ENCODE measurements at regions not wholly inside any gene's neighbourhood (a gene's known extent, or its start where the extent isn't known, plus 50 kb on each side); places are given as distances from the start of the nearest gene placed in this dataset.

DNA sequence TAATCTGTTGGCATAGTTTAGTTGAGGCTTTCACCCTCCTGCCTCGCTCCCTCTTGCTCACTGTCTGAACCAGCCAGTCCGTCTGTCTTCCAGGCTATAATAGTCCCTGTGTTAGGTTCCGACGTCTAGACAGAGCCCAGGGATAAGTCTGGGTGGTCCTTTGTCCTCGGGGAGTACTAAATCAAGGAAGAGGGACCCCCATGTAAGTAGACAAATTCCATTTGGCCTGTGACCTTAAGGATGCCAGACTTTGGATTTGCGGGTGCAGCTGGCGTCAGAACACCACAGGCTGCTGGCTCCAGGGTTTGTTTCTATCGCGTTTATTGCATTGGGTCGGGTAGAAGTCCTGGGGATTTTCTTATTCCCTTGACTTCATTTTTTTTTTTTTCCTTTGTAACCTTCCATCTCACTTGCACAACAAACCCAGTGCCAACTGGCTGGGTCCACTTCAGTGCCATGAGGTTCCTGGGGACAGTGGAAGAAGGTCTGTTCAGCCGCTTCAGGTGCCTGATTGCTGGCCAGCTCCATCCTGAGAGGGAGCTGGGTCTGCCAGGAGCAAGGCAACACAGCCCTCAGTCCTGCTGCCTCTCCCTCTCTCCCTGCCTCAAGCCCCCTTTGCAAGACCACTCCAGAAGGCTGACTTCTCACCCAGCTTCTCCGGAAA, 95.4 kb upstream of the KLHL25 start:
- intact Hi-C loops (cut with micrococcal nuclease): no loop called here

DNA sequence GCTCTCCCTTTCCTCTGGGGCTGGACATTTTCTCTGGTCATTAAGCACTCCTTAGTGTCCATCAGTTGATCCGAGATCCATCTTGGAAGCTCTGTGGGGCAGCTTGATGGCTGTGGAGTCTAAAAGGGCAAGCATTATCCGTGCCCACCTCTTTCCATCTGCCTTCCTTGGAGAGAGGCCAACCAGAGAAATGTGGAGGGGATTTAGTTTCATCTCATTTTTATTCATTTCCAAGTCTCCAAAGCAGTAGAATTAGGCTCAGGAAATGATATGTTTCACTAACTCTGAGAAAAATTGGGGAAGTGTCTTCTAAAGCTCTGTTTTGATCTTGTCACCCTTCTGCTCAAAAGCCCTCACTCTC, 95.9 kb upstream of the KLHL25 start:
- intact Hi-C loops (cut with micrococcal nuclease): no loop called here

DNA sequence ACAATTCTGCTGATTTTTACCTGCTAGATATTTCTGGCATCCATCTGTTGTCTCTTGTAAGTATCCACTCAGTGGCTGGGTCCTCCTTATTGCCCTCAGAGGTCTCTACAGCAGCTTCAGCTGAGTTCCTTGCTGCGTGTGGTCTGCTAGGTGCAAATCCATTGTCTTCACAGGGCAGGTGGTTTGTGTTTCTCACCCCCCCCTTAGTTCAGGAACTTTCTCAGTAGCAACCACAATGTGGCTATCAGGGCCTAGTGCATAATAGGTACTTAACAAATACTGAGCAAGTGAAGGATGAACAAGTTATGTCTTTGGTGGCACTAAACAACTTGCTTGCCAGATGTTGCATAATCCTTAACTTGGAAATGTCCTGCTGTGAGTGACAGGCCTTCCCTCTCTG, 96.7 kb upstream of the KLHL25 start:
- intact Hi-C loops (cut with micrococcal nuclease): no loop called here

DNA sequence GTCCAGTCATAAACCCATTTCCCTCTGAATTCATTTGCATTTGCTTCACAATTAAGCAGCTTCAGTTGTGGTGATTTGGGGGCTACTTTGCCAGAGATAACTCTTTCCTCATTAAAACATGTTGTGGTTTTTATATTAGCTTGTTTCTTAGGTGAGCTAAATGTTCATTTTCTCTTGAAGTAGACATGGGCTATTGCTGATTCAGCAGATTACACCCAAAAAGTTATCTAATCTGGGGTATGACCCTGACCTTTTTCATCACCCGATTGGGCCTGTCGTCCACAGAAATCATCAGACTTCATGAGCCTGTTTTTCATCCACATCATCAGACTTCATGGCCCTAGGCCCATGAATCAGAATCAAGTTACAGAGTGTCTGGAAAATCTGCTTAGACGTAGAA, 97.5 kb upstream of the KLHL25 start:
- intact Hi-C loops (cut with micrococcal nuclease): no loop called here

DNA sequence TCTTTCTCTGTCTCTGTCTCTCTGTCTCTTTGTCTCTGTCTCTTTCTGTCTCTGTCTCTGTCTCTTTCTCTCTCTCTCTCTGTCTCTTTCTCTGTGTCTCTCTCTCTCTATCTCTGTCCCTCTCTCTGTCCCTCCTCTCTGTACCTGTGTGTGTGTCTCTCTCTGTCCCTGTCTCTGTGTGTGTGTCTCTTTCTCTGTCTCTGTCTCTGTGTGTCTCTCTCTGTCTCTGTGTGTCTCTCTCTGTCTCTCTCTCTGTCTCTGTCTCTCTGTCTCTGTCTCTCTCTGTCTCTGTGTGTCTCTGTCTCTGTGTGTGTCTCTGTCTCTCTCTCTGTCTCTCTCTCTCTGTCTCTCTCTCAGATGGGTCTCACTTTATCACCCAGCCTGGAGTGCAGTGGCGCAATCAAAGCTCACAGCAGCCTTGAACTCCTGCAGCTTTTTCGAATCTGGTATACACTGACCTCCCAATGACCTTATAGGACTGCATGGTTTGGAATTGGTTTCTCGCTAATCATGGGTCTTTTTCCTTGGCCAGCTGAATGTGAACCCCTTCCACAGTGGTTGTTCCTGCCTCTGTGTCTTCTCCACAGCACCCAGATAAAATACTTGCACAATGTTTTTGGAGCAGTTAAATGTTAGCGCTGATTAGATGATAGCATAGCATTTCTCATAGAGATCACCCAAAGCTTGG, 102.6 kb upstream of the KLHL25 start:
- intact Hi-C loops (cut with micrococcal nuclease): no loop called here

DNA sequence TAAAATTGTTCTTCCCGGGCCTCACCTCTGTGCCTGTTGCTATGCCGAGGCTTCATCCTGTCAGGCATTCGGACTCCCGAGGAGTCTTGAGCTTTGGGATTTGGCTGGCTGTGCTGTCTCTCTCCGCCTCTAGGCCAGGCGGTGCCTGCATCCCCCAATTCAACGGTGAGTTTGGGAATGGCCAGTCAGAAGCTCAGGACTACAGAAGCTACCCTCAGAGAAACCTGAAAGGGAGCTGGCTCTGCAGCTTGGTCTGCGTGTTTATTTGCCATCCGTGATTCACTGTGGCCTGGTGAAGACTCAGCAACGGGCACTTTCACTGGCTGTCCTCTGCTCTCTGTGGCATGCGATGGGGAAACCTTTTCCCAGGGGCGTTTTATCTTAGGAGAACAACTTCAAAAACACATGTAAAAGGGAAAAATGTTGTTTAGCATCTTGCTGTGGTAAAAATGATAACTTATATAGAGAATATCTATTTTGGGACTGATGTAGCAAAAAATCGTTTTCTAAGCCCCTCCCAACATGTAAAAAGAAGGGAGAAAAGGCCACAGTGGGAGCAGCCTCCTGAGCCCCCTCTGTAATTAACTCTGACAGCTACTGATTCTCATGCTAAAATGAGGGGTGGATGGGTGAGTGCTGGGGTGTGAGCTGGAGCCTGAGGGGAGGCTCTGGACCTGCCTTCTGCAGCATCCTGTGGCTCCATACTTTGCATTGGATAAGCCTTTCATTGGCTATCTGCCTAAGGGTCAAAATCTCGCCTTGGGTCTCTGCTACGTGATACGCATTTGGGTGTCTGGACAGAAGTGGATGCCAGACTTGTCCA, 103.4 kb upstream of the KLHL25 start:
- intact Hi-C loops (cut with micrococcal nuclease): no loop called here

DNA sequence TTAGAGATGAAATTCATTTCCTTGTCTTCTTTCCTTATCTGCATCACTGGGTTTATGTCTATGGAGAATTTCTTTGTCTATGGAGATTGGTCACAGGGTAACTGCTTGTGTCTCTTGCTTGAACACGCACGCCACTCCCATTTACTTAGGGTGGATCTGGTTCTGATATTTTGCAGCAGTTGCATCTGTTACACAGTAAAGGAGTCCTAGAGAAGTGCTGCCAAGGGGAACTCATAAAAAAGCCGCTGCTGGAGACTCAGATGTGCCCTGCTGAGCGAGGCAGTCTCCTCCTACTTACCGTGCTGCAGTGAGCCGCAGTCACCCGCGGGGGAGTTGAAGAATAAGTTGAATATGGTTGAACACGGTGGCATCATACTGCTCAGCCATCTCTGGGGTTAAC, 105.2 kb upstream of the KLHL25 start:
- intact Hi-C loops (cut with micrococcal nuclease): no loop called here

DNA sequence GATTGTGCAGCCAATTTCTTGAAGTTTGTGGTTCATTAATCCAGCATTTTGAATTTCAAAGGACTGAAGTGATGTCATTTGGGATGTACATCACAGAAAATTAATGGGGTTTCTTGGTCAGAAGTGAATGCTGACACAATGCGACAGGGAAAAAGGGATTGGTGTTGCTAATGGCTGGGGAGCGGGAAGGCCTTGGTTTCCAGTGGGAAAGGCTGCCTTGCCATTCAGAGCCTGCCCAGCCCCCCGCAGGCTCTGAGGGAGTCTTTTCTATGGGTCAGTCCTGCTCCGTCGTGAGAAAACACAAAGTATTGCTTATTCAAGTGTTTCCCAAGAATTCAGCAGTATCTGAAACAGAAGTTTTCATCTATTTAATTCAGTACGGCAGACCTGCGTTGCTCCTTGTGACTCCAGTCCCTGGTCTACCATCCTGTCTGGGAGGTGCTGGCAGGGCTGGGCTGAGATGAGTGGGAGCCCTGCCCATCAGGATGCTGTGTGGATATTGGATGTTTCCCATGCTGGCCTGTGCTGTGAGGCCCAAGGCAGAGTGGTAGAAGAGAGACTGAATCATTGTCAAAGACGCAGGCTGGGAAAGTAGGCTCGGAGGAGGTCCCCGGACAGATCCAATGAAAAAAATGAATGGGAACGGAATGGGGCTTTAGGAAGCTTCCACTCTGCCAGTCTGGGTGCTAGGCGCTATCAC, 111.2 kb upstream of the KLHL25 start:
- intact Hi-C loops (cut with micrococcal nuclease): no loop called here

DNA sequence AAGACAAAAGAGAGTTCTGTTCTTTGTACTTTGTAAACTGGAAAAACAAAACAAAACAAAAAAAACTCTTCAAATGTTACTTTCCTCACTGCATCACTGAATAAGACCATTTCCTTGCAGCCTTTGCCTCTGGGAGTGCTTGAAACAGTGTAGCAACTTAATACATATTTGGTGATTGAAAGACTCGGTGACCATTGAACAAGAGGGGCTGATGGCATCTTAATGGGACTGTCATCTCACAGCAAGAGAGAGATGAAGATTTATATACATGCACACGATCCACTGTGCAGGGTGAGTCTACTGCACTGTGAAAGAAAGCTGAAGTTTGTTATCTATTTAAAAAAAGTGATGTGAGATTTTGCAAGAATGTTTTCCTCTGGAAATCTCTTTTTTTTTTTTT, 111.9 kb upstream of the KLHL25 start:
- intact Hi-C loops (cut with micrococcal nuclease): no loop called here

DNA sequence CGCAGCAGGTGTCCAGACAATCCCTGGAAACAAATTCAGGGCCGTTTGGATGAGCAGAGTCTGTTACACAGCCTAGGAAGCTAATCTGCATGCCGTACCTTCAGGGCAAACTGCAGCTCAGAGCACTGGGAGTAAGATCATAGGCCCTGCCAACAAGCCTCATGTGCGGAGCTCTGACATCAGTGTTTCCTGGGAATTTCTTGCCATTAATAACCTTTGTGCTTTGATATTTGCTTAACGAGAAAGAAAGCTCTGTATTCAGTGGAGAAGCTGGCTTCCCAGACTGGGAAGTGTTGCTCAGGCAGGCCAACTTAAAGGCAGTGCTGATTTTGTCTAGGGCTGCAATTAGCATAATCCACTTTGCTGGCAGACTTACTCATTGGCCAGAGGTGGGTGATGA, 116.1 kb upstream of the KLHL25 start:
- intact Hi-C loops (cut with micrococcal nuclease): no loop called here

DNA sequence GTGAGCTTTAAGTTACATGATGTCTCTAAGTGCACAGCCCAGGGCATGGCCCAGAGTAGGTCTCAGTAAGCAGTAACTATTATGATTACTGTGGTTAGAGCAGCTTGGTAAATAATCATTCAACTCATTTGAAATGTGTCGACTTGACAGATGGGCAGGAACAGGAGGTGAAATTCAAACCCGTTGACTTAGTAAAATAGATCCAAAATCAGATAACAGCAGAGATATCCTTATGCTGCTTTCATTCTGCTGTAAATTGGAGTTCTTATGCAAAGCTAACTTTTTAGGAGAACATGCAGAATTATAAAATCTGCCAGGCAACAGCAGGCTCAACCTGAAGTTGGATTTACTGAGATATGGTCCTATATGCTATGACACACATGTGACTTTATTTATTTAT, 118.7 kb upstream of the KLHL25 start:
- intact Hi-C loops (cut with micrococcal nuclease): no loop called here

DNA sequence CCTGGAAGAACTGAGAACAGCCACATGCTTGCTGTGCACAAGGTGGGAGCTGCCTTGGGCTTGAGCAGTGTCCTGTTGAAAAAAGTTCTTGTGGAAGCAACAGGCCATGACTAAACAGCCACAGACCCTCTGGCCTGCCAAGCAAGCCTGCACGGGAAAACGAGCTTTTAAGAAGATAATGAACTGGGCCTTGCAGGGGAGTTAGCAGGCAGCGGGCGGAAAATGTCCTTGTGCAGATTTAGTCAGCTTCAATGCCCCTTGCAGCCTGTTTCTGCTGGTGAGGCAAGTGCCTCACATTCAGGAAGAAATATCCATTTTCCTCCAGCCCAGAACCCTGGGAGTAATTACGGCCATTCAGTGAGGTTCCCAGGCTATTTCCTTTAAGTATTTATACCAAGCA, 126.2 kb upstream of the KLHL25 start:
- intact Hi-C loops (cut with micrococcal nuclease): no loop called here

DNA sequence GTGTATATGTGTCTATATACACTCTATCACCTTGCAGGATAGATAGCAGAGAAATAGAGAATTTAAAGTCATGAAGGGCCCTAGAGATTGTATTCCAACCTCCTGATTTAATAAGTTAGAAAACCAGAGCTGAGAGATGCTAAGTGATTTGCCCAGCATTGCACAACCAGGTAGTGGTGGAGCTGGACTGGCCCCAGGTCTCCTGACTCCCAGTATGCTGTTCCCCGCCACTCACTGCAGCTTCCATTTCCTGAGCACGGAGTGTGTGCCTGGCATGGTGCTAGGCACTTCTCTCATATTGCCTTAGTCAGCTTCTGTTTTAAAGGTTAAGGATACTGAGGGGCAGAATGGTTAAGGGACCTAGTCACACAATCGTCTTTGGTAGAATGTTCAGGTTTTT, 129.4 kb upstream of the KLHL25 start:
- intact Hi-C loops (cut with micrococcal nuclease): no loop called here

DNA sequence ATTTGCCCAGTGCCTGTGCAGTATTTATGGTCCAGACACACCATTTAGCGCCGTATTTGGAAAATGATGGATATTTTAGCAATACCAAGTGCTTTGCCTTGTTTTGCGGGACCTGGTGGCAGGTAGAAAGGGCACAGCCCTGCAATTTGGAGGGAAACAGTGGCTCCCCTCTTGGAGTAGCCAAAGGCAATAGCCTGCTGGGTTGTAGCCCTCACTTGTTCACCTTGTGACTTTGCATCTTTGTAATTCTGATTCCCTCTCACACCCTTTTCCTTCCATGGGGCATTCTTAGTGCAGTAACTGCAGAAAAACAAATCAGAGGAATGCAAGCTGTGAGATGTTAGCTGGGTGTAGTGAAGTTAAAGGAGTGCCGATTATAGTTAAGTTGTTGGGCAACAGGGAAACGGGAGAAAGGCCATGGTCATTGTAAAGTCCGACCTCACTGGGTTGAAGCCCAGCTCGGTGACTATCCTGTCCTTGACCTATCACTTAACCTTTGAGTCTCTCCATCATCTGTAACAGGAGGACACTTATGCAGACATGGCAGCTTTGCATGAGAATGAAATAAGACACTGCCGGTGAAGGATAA, 131.0 kb upstream of the KLHL25 start:
- intact Hi-C loops (cut with micrococcal nuclease): no loop called here

DNA sequence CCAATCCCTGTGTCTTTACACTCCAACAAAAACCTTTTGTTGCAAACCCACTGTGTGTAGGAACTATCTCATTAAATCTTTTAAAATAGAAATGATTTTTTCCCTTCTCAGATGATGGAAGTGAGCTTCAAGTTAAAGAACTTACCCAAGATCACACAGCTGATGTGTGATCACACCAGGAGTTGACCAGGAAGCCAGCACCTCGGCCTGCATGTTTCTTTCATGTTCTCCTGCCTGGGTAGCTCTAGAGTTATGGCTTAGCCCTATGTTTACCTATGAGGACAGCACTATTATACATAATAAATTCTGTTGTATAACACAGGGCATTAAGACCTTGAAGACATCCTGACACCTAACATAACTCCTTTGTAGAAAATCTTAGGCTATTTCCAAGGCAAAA, 132.1 kb upstream of the KLHL25 start:
- intact Hi-C loops (cut with micrococcal nuclease): no loop called here

DNA sequence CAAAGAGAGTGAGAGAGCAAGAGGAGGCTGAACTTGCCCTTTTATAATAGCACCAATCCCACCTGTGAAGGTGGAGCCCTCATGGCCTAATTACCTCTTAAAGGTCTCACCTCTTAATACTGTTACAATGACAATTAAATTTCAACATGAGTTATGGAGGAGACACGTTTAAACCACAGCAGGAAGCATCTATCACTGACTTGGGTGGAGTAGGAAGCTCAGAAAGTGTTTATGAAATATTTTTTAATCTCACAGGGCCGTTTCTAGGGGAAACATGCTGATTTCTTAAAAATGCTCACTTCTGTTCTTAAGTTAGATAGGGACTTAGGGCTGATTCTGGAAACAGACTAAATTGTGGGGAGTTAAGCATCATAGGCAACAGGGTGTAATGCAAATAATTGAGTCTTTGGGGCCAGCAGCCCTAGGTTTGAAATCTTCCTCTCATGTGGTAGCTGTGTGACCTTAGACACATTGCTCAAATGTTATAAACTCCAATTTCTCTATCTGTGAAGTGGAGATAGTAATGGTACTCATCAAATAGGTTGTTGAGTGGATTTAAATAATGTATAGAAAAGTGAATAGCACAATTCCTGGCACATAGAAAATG, 133.3 kb upstream of the KLHL25 start:
- intact Hi-C loops (cut with micrococcal nuclease): no loop called here

DNA sequence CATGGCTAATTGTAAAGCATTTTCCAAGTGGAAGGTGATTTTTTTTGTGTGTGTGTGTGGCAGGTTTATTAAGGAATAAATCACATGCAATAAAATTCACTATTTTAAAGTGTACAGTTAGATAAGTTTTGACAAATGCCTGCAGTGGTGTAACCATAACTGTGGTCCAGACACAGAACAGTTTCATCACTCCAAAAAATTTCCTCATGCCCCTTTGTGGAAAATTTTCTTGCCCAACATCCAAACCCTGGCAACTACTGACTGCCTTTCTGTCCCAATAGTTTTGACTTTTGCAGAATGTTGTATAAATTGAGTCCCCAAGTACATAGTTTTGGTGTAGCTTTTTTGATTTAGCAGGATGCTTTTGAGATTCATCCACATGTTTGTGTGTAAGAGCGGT, 135.1 kb upstream of the KLHL25 start:
- intact Hi-C loops (cut with micrococcal nuclease): no loop called here

DNA sequence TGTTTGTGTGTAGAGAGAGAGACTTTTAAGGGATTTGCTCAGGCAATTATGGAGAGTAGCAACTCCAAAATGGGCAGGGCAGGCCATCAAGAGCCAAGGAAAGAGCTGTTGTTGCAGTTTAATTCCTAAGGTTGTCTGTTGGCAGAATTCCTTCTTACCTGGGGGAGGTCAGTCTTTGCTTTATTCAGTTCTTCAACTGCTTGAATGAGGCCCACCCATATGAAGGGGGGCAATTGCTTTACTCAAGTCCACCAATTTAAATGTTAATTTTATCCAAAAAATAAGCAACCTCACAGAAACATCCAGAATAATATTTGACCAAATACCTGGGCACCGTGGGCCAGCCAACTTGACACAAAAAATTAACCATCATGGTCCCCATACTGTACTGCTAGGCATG, 137.7 kb upstream of the KLHL25 start:
- intact Hi-C loops (cut with micrococcal nuclease): no loop called here

DNA sequence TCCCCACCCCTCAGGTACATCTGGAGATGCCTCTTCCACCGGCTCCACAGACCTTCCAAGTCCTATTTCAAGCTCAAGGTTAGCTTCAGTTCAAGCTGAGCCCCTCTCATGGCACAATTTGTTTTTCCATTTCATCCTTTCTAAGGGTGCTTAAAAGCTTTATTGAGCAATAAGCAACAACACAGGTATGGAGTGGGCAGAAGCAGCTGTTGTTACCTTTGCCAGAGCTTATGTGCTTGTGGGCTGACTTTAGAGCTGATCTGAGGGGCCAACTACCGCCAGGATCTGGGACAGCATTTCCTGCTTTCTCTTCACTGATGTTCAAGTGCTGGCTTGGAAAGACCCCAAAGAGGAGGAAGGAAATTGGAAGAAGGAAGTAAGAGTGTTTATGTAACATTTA, 140.0 kb upstream of the KLHL25 start:
- intact Hi-C loops (cut with micrococcal nuclease): no loop called here

DNA sequence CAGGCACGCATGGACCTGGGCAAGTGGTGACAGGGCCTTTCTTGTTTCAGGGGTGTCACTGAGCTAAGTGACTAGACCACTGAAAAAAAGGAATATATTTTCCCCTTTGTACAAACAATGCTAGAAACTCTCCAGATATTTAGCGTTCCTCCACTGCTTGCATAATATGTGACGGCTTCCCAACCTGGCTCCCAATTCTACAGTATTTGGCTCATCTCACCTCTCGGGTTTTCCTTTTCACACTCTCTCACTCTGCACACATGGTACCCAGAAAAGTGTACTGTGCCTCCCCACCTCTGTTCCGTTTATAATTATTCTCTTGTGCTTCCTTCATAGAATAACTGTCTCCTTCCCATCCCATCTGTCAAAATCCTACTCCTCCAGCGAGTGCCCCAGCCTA, 140.5 kb upstream of the KLHL25 start:
- intact Hi-C loops (cut with micrococcal nuclease): no loop called here

DNA sequence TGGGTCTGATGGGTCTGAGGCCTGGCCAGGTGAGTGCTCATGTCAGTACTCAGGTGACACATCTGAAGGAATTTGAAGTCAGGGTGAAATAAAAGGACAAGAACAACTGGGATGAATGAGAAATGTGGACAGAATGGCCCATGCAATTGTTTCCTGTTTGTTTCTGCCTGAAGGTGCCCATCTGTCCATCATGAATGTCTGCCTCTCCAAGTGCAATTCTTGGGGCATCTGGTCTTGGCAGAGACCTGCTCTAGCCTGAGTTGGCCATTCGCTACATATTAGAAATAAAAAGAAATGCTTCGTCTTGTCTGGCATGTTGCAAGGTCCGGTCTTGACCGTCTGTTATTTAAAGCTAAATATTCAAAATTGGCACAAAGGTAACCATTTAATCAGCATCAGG, 142.0 kb upstream of the AGBL1 start:
- intact Hi-C loops (cut with micrococcal nuclease): no loop called here
